Uterus (tissue), 2 donors: ENCODE measurements at regions not wholly inside any gene's neighbourhood (a gene's known extent, or its start where the extent isn't known, plus 50 kb on each side); places are given as distances from the start of the nearest gene placed in this dataset.

ENCODE experiments used
- CTCF ChIP-seq, 4 experiments: fragments of 200-600 bp in 2 of 4; fragments of 450-650 bp in 2 of 4; sonication (generic) in 2 of 4; IDR thresholded peaks; one replicate each; pipeline ENCODE4 v1.5.1; 2016 to 2019; ENCODE audit warnings: antibody characterized with exemption in 4 of 4, mild to moderate bottlenecking in 2 of 4, moderate library complexity in 1 of 4
- POLR2A ChIP-seq, 2 donors: fragments of 450-650 bp; IDR thresholded peaks; one replicate each; pipeline ENCODE4 v1.6.1; 2016; ENCODE audit warnings: antibody characterized with exemption in 2 of 2, mild to moderate bottlenecking in 1 of 2, moderate library complexity in 1 of 2

DNA sequence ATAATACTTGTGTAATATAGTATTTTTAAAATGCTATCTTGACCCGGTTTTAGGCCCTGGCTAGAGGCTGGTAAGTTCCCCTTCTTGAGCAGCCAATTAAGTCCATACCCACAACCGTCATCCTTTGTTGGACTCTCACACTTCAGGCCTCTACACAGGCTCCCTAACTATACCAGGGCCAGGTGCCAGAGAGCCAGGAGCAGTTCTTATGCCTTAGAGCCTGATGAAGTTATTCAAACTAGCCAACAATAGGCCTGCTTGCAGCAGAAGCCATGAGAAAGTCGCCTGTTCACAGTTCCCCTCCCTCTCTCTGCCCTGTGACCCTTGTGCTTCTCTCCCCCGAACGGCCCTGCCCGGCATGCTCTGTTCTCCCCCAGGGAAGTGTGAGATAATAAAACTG lies 454.2 kb upstream of the KLHL29 start:
- no peak for TF ChIP-seq CTCF (IDR thresholded peaks at IDR 0.05)
- no peak for TF ChIP-seq POLR2A (IDR thresholded peaks at IDR 0.05)
